ENCODE measurements at regions not wholly inside any gene's neighbourhood (a gene's known extent, or its start where the extent isn't known, plus 50 kb on each side); places are given as distances from the start of the nearest gene placed in this dataset.

DNA sequence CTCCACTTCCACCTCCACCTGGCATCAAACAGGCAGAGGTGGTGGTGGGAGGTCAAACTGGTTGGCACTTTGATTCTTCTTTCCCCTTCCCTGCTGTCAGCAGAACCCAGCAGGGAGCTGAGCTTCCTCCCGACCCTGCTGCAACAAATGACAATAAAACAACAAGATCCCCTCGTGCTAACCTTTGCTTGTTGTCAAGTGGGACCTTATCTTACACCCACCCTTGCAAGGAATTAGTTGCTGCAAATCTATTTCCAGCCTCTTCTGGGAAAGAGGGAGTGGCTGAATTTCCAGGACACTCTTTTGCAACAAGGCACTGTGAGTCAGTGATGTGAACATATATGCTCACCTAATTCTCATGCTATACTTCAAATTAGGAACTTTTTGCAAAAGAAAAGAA, 655.1 kb downstream of the DSC3 start:
- no peak for TF ChIP-seq ZNF785 (tag by site-specific recombination; IDR thresholded peaks at IDR 0.05)
- TF ChIP-seq, protein P1, sequence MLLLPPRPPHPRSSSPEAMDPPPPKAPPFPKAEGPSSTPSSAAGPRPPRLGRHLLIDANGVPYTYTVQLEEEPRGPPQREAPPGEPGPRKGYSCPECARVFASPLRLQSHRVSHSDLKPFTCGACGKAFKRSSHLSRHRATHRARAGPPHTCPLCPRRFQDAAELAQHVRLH (tag by site-specific recombination; IDR thresholded peaks at IDR 0.05): no peak
- TF ChIP-seq ZBTB48 (tag by site-specific recombination; IDR thresholded peaks at IDR 0.05): no peak
- no peak for TF ChIP-seq ZNF133 (tag by site-specific recombination; IDR thresholded peaks at IDR 0.05)
- TF ChIP-seq ZNF404 (tag by site-specific recombination; IDR thresholded peaks at IDR 0.05): no peak
- TF ChIP-seq ZNF366 (tag by site-specific recombination; conservative IDR thresholded peaks at IDR 0.05): no peak
- no peak for TF ChIP-seq GLI2 (tag by site-specific recombination; IDR thresholded peaks at IDR 0.05; ENCODE audit: borderline replicate concordance, low read depth)
- TF ChIP-seq, protein P2, sequence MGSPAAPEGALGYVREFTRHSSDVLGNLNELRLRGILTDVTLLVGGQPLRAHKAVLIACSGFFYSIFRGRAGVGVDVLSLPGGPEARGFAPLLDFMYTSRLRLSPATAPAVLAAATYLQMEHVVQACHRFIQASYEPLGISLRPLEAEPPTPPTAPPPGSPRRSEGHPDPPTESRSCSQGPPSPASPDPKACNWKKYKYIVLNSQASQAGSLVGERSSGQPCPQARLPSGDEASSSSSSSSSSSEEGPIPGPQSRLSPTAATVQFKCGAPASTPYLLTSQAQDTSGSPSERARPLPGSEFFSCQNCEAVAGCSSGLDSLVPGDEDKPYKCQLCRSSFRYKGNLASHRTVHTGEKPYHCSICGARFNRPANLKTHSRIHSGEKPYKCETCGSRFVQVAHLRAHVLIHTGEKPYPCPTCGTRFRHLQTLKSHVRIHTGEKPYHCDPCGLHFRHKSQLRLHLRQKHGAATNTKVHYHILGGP (tag by site-specific recombination; IDR thresholded peaks at IDR 0.05): no peak
- TF ChIP-seq, protein P3, sequence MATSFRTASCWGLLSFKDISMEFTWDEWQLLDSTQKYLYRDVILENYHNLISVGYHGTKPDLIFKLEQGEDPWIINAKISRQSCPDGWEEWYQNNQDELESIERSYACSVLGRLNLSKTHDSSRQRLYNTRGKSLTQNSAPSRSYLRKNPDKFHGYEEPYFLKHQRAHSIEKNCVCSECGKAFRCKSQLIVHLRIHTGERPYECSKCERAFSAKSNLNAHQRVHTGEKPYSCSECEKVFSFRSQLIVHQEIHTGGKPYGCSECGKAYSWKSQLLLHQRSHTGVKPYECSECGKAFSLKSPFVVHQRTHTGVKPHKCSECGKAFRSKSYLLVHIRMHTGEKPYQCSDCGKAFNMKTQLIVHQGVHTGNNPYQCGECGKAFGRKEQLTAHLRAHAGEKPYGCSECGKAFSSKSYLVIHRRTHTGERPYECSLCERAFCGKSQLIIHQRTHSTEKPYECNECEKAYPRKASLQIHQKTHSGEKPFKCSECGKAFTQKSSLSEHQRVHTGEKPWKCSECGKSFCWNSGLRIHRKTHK (tag by site-specific recombination; IDR thresholded peaks at IDR 0.05): no peak
- TF ChIP-seq SCRT1 (tag by site-specific recombination; IDR thresholded peaks at IDR 0.05; ENCODE audit: borderline replicate concordance): no peak
- TF ChIP-seq, protein P4, sequence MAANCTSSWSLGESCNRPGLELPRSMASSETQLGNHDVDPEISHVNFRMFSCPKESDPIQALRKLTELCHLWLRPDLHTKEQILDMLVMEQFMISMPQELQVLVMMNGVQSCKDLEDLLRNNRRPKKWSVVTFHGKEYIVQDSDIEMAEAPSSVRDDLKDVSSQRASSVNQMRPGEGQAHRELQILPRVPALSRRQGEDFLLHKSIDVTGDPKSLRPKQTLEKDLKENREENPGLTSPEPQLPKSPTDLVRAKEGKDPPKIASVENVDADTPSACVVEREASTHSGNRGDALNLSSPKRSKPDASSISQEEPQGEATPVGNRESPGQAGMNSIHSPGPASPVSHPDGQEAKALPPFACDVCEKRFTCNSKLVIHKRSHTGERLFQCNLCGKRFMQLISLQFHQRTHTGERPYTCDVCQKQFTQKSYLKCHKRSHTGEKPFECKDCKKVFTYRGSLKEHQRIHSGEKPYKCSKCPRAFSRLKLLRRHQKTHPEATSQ (tag by site-specific recombination; IDR thresholded peaks at IDR 0.05): no peak
- H3K27ac ChIP-seq (ENCODE audit: extremely low read depth, low read depth, low read length): no peak overlapping the region
- H3K36me3 ChIP-seq (ENCODE audit: control insufficient read depth in 2 of 2, insufficient read depth in 1 of 2, low read length in 2 of 2): no peaks in the 10 kb centered on the region
- CTCF ChIA-PET: interaction anchor here (0.7 kb wide), 1 partner anchor 537 kb away, joined by 3 read pairs; no protein-coding TSS in a partner anchor
- H3K4me3 ChIP-seq (ENCODE audit: low read depth, low read length): no peak overlapping the region
- H3K9me3 ChIP-seq (ENCODE audit: control insufficient read depth, insufficient read depth, low read depth, low read length): no peaks in the 10 kb centered on the region
- H3K4me1 ChIP-seq (ENCODE audit: control insufficient read depth, insufficient read depth, low read length): no peaks in the 10 kb centered on the region
- POLR2A ChIA-PET: no interaction called here

DNA sequence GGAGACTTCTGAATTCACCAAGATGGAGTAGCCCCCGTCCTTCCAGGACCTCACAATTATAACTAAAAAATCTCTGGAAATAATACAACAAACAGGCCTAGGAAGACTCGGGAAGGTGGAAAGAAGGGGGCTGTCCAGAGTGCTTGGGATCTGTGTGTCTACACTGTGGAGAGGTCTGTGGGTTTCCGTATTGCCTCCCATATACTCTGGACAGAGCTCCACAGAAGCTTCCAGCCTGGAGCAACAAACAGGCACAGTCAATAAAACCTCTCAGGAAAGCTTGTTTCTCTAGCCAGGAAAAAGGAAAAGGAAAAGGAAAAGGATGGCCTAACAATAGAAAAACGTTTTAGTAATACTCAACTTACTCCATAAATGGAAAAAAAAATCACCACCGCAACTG, 655.9 kb downstream of the DSC3 start:
- no peak overlapping the region for H3K27ac ChIP-seq (ENCODE audit: extremely low read depth, low read depth, low read length)
- no peaks in the 10 kb centered on the region for H3K36me3 ChIP-seq (ENCODE audit: control insufficient read depth in 2 of 2, insufficient read depth in 1 of 2, low read length in 2 of 2)
- H3K4me1 ChIP-seq (ENCODE audit: control insufficient read depth, insufficient read depth, low read length): no peaks in the 10 kb centered on the region
- ChIA-PET POLR2A (no interaction called here), CTCF (interaction anchor here (0.7 kb wide), 1 partner anchor 536 kb away, joined by 3 read pairs; no protein-coding TSS in a partner anchor)
- H3K9me3 ChIP-seq (ENCODE audit: control insufficient read depth, insufficient read depth, low read depth, low read length): no peaks in the 10 kb centered on the region
- no peak overlapping the region for H3K4me3 ChIP-seq (ENCODE audit: low read depth, low read length)
- TF ChIP-seq ZNF335 (tag by site-specific recombination; conservative IDR thresholded peaks at IDR 0.05) (no peak), BCL11B (tag by site-specific recombination; IDR thresholded peaks at IDR 0.05; ENCODE audit: low read depth) (no peak), WT1 (tag by site-specific recombination; IDR thresholded peaks at IDR 0.05) (no peak), ZNF670 (tag by site-specific recombination; IDR thresholded peaks at IDR 0.05; ENCODE audit: low read depth) (no peak), ZNF121 (tag by site-specific recombination; IDR thresholded peaks at IDR 0.05) (no peak)
- TF ChIP-seq, protein P5, sequence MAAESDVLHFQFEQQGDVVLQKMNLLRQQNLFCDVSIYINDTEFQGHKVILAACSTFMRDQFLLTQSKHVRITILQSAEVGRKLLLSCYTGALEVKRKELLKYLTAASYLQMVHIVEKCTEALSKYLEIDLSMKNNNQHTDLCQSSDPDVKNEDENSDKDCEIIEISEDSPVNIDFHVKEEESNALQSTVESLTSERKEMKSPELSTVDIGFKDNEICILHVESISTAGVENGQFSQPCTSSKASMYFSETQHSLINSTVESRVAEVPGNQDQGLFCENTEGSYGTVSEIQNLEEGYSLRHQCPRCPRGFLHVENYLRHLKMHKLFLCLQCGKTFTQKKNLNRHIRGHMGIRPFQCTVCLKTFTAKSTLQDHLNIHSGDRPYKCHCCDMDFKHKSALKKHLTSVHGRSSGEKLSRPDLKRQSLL (tag by site-specific recombination; IDR thresholded peaks at IDR 0.05): no peak
- TF ChIP-seq, protein P6, sequence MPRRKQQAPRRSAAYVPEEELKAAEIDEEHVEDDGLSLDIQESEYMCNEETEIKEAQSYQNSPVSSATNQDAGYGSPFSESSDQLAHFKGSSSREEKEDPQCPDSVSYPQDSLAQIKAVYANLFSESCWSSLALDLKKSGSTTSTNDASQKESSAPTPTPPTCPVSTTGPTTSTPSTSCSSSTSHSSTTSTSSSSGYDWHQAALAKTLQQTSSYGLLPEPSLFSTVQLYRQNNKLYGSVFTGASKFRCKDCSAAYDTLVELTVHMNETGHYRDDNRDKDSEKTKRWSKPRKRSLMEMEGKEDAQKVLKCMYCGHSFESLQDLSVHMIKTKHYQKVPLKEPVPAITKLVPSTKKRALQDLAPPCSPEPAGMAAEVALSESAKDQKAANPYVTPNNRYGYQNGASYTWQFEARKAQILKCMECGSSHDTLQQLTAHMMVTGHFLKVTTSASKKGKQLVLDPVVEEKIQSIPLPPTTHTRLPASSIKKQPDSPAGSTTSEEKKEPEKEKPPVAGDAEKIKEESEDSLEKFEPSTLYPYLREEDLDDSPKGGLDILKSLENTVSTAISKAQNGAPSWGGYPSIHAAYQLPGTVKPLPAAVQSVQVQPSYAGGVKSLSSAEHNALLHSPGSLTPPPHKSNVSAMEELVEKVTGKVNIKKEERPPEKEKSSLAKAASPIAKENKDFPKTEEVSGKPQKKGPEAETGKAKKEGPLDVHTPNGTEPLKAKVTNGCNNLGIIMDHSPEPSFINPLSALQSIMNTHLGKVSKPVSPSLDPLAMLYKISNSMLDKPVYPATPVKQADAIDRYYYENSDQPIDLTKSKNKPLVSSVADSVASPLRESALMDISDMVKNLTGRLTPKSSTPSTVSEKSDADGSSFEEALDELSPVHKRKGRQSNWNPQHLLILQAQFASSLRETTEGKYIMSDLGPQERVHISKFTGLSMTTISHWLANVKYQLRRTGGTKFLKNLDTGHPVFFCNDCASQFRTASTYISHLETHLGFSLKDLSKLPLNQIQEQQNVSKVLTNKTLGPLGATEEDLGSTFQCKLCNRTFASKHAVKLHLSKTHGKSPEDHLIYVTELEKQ (tag by site-specific recombination; IDR thresholded peaks at IDR 0.05; ENCODE audit: borderline replicate concordance): no peak
